WERI-Rb-1 (cell line): ENCODE measurements at regions not wholly inside any gene's neighbourhood (a gene's known extent, or its start where the extent isn't known, plus 50 kb on each side); places are given as distances from the start of the nearest gene placed in this dataset.

Experiments used
- DNase-seq: peaks from one replicate; pipeline ENCODE4 v3.0.0-alpha.2; 2020
- H3K27ac ChIP-seq: fragments of 250-450 bp; sonication (Bioruptor Pico); 2 replicates; pipeline ENCODE4 v1.5.1; 2020; ENCODE audit warnings: mild to moderate bottlenecking, moderate library complexity
- H3K27me3 ChIP-seq: fragments of 250-450 bp; sonication (Bioruptor Pico); 2 replicates; pipeline ENCODE4 v1.5.1; 2021; ENCODE audit warnings: mild to moderate bottlenecking, low read depth, moderate library complexity; ENCODE audit not compliant: insufficient read depth, severe bottlenecking
- H3K36me3 ChIP-seq: fragments of 250-450 bp; sonication (Bioruptor Pico); 2 replicates; pipeline ENCODE4 v1.5.1; 2020; ENCODE audit warnings: mild to moderate bottlenecking, moderate library complexity
- H3K4me3 ChIP-seq: 2 replicates; pipeline ENCODE4 v1.5.1; 2011; ENCODE audit warnings: low read depth, mild to moderate bottlenecking, control low read depth, low read length
- H3K9me3 ChIP-seq: fragments of 250-450 bp; sonication (Bioruptor Pico); 2 replicates; pipeline ENCODE4 v1.5.1; 2021; ENCODE audit warnings: mild to moderate bottlenecking, moderate library complexity; ENCODE audit not compliant: severe bottlenecking
- CTCF ChIP-seq: IDR thresholded peaks from 2 replicates; pipeline ENCODE4 v1.5.1; 2011; ENCODE audit warnings: low read depth, mild to moderate bottlenecking, control low read depth, inconsistent platforms, low read length

- Histone ChIP-seq H3K36me3 (no peaks in the 10 kb centered on the region), H3K27me3 (no peaks in the 10 kb centered on the region), H3K9me3 (no peaks in the 10 kb centered on the region), H3K4me3 (no peak overlapping the region), H3K27ac (no peak overlapping the region)
- no peak for TF ChIP-seq CTCF
- no peak for DNase-seq
These were observed 574.6 kb downstream of the RAPGEF2 start for GRCh38 chr4:159677521-159677920.

GRCh38 chr4:159682996-159683395, 580.1 kb downstream of the RAPGEF2 start:
- Histone ChIP-seq H3K27ac (no peak overlapping the region), H3K9me3 (no peaks in the 10 kb centered on the region), H3K27me3 (no peaks in the 10 kb centered on the region), H3K4me3 (no peak overlapping the region), H3K36me3 (no peaks in the 10 kb centered on the region)
- DNase-seq, result no peak
- TF ChIP-seq CTCF, result no peak

- no peaks in the 10 kb centered on the region for H3K36me3 ChIP-seq
- no peak for TF ChIP-seq CTCF
These were observed 581.2 kb downstream of the RAPGEF2 start for GRCh38 chr4:159684061-159684460.

GRCh38 chr4:159685340-159686092, 582.6 kb downstream of the RAPGEF2 start:
- no peak for DNase-seq

More at GRCh38 chr4:159684061-159684460, 581.2 kb downstream of the RAPGEF2 start:
- no peak for DNase-seq
- Histone ChIP-seq H3K27ac (no peak overlapping the region), H3K4me3 (no peak overlapping the region), H3K27me3 (no peaks in the 10 kb centered on the region), H3K9me3 (no peaks in the 10 kb centered on the region)

GRCh38 chr4:159689526-159689925, 586.6 kb downstream of the RAPGEF2 start:
- H3K36me3 ChIP-seq, result no peaks in the 10 kb centered on the region
- no peak for TF ChIP-seq CTCF
- peaks cover 5% of the 10 kb centered on the region for H3K9me3 ChIP-seq
- H3K27ac ChIP-seq, result no peak overlapping the region
- no peaks in the 10 kb centered on the region for H3K27me3 ChIP-seq
- H3K4me3 ChIP-seq, result no peak overlapping the region
- no peak for DNase-seq

More at GRCh38 chr4:159685340-159686092, 582.6 kb downstream of the RAPGEF2 start:
- Histone ChIP-seq H3K9me3 (no peaks in the 10 kb centered on the region), H3K27ac (no peak overlapping the region), H3K4me3 (no peak overlapping the region), H3K36me3 (no peaks in the 10 kb centered on the region), H3K27me3 (no peaks in the 10 kb centered on the region)
- no peak for TF ChIP-seq CTCF
